GM23338 (cell line): ENCODE measurements at regions not wholly inside any gene's neighbourhood (a gene's known extent, or its start where the extent isn't known, plus 50 kb on each side); places are given as distances from the start of the nearest gene placed in this dataset.

Experiments
- ATAC-seq: fragments of 200-7000 bp; cut with Tn5 transposase; 3 replicates; pipeline ENCODE4 v1.9.1; 2020
- DNase-seq: peaks from one replicate; pipeline ENCODE4 v3.0.0-alpha.2; 2015; ENCODE audit warnings: low spot score
- H2AFZ ChIP-seq: fragments of 200-600 bp; sonication (generic); 2 replicates; pipeline ENCODE4 v1.8.0; 2016; ENCODE audit warnings: antibody characterized with exemption, mild to moderate bottlenecking, moderate library complexity
- H3F3A ChIP-seq: fragments of 200-600 bp; sonication (generic); replicated peaks from 2 replicates; pipeline ENCODE4 v1.8.0; 2017; ENCODE audit warnings: antibody characterized with exemption, mixed run types, low read depth
- H3K27ac ChIP-seq: fragments of 200-600 bp; sonication (generic); 2 replicates; pipeline ENCODE4 v1.6.1; 2016; ENCODE audit warnings: low read depth
- H3K27me3 ChIP-seq: fragments of 200-600 bp; sonication (generic); 2 replicates; pipeline ENCODE4 v1.8.0; 2016; ENCODE audit warnings: mild to moderate bottlenecking, mixed run types, moderate library complexity; ENCODE audit not compliant: insufficient read depth
- H3K36me3 ChIP-seq: fragments of 200-600 bp; sonication (generic); 2 replicates; pipeline ENCODE4 v1.8.0; 2016; ENCODE audit warnings: mild to moderate bottlenecking; ENCODE audit not compliant: insufficient read depth
- H3K4me1 ChIP-seq: fragments of 200-600 bp; sonication (generic); 2 replicates; pipeline ENCODE4 v1.8.0; 2016; ENCODE audit warnings: mild to moderate bottlenecking, moderate library complexity; ENCODE audit not compliant: insufficient read depth
- H3K4me2 ChIP-seq: fragments of 200-600 bp; sonication (generic); 2 replicates; pipeline ENCODE4 v1.7.1; 2017; ENCODE audit warnings: mixed run types
- H3K4me3 ChIP-seq: fragments of 200-600 bp; sonication (generic); 2 replicates; pipeline ENCODE4 v1.6.1; 2016; ENCODE audit warnings: mixed run types
- H3K79me2 ChIP-seq: fragments of 200-600 bp; sonication (generic); replicated peaks from 2 replicates; pipeline ENCODE4 v1.8.0; 2017; ENCODE audit warnings: mild to moderate bottlenecking; ENCODE audit not compliant: insufficient read depth
- H3K9me2 ChIP-seq: fragments of 200-600 bp; sonication (generic); 2 replicates; pipeline ENCODE4 v1.8.0; 2017; ENCODE audit not compliant: insufficient read depth
- H4K20me1 ChIP-seq: fragments of 200-600 bp; sonication (generic); replicated peaks from 2 replicates; pipeline ENCODE4 v1.8.0; 2017; ENCODE audit warnings: mild to moderate bottlenecking; ENCODE audit not compliant: insufficient read depth
- H3K27ac Mint-ChIP-seq: 2 replicates; pipeline ENCODE4 v1.8.0; 2020; ENCODE audit warnings: inconsistent platforms, mild to moderate bottlenecking, moderate library complexity, mixed read lengths
- H3K27me3 Mint-ChIP-seq: 3 replicates; pipeline ENCODE4 v1.8.0; 2022; ENCODE audit warnings: low read depth, mild to moderate bottlenecking, moderate library complexity, mixed read lengths, inconsistent platforms; ENCODE audit not compliant: insufficient read depth, poor library complexity
- H3K36me3 Mint-ChIP-seq: 3 replicates; pipeline ENCODE4 v1.8.0; 2021; ENCODE audit warnings: low read depth, mild to moderate bottlenecking, inconsistent platforms, moderate library complexity, mixed read lengths
- H3K4me1 Mint-ChIP-seq: 3 replicates; pipeline ENCODE4 v1.8.0; 2020; ENCODE audit warnings: mild to moderate bottlenecking, inconsistent platforms, mixed read lengths
- H3K4me3 Mint-ChIP-seq: 3 replicates; pipeline ENCODE4 v1.8.0; 2021; ENCODE audit warnings: moderate library complexity, mild to moderate bottlenecking, inconsistent platforms, mixed read lengths
- H3K9me3 Mint-ChIP-seq: 3 replicates; pipeline ENCODE4 v1.8.0; 2020; ENCODE audit warnings: moderate library complexity, mild to moderate bottlenecking, inconsistent platforms, mixed read lengths
- EZH2phosphoT487 ChIP-seq: fragments of 200-600 bp; sonication (generic); IDR thresholded peaks from one replicate; pipeline ENCODE4 v1.8.1; 2018; ENCODE audit warnings: antibody characterized with exemption; ENCODE audit not compliant: unreplicated experiment
- POLR2AphosphoS5 ChIP-seq: IDR thresholded peaks from 2 replicates; pipeline ENCODE4 v1.6.1; 2016; ENCODE audit warnings: antibody characterized with exemption, low read depth
- REST ChIP-seq: IDR thresholded peaks from one replicate; pipeline ENCODE4 v1.6.1; 2018; ENCODE audit warnings: antibody characterized with exemption; ENCODE audit not compliant: unreplicated experiment
- ZNF462 ChIP-seq: fragments of 250-450 bp; sonication (Bioruptor Pico); IDR thresholded peaks from 2 replicates; pipeline ENCODE4 v1.5.0; 2020; ENCODE audit warnings: mild to moderate bottlenecking, moderate library complexity
- TF ChIP-seq, protein P1 (sequence below), 2 experiments: fragments of 200-600 bp in 1 of 2; sonication (generic) in 1 of 2; conservative IDR thresholded peaks; 2 replicates each; pipeline versions ENCODE4 v1.5.1 to v1.6.1; 2016 to 2017; ENCODE audit warnings: antibody characterized with exemption in 2 of 2, low read depth in 2 of 2, mild to moderate bottlenecking in 2 of 2, moderate library complexity in 1 of 2

DNA sequence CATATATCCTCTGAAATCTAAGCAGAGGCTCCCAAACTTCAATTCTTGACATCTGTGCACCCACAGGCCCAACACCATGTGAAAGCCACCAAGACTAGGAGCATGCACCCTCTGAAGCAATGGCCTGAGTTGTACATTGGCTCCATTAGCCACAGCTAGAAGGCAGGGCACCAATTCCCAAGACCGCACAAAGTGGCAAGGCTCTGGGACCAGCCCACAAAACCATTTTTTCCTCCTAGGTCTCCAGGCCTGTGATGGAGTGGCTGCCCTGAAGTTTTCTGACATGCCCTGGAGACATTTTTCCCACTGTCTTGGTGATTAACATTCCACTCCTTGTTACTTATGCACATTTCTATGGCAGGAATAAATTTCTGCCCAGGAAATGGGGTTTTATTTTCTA is 232.2 kb upstream of the GRID2 start:
- no peaks in the 10 kb centered on the region for H4K20me1 ChIP-seq
- no peaks in the 10 kb centered on the region for H3F3A ChIP-seq
- H3K27me3 ChIP-seq: no peaks in the 10 kb centered on the region
- H3K4me2 ChIP-seq: no peak overlapping the region
- Mint-ChIP-seq H3K27ac (no peak overlapping the region), H3K36me3 (peaks cover 42% of the 10 kb centered on the region), H3K4me3 (no peak overlapping the region), H3K9me3 (peaks cover 46% of the 10 kb centered on the region), H3K4me1 (no peaks in the 10 kb centered on the region), H3K27me3 (peaks cover 2% of the 10 kb centered on the region)
- no peak for TF ChIP-seq REST
- TF ChIP-seq POLR2AphosphoS5: no peak
- TF ChIP-seq EZH2phosphoT487: no peak
- TF ChIP-seq, protein P1, sequence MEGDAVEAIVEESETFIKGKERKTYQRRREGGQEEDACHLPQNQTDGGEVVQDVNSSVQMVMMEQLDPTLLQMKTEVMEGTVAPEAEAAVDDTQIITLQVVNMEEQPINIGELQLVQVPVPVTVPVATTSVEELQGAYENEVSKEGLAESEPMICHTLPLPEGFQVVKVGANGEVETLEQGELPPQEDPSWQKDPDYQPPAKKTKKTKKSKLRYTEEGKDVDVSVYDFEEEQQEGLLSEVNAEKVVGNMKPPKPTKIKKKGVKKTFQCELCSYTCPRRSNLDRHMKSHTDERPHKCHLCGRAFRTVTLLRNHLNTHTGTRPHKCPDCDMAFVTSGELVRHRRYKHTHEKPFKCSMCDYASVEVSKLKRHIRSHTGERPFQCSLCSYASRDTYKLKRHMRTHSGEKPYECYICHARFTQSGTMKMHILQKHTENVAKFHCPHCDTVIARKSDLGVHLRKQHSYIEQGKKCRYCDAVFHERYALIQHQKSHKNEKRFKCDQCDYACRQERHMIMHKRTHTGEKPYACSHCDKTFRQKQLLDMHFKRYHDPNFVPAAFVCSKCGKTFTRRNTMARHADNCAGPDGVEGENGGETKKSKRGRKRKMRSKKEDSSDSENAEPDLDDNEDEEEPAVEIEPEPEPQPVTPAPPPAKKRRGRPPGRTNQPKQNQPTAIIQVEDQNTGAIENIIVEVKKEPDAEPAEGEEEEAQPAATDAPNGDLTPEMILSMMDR (conservative IDR thresholded peaks at IDR 0.05; ENCODE audit: low read depth in 2 of 2): no peak
- no peak for TF ChIP-seq ZNF462 (CRISPR knock-in tag)
- no peak for ATAC-seq
- H2AFZ ChIP-seq: no peak overlapping the region
- H3K9me2 ChIP-seq: no peaks in the 10 kb centered on the region
- peaks cover 12% of the 10 kb centered on the region for H3K36me3 ChIP-seq
- no peak for DNase-seq
- no peaks in the 10 kb centered on the region for H3K4me1 ChIP-seq
- no peak overlapping the region for H3K27ac ChIP-seq
- no peaks in the 10 kb centered on the region for H3K79me2 ChIP-seq
- H3K4me3 ChIP-seq: no peak overlapping the region
